ENCODE measurements at regions not wholly inside any gene's neighbourhood (a gene's known extent, or its start where the extent isn't known, plus 50 kb on each side); places are given as distances from the start of the nearest gene placed in this dataset.

DNA sequence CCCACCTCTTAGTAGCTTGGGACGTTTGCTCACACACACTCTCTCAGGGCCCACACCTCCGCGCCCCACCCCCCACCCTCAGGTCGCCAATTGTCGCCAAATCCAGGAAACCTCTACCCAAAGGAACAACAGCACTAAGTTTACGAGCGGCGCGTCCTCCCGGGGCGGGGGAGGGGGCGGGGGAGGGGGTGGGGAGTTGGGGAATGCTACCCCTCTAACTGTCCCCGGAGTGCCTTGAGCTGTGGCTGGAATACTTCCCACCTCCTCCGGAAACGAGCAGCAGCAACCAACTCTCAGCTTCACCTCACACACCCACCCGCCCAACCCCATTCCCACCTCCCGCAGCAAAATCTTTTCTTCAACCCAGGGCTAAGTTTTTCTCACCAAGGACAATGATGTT, 135.6 kb upstream of the ZIC3 start:
- no peak overlapping the region for H3K4me3 ChIP-seq (ENCODE audit: low read length)
- TF ChIP-seq, protein P1, sequence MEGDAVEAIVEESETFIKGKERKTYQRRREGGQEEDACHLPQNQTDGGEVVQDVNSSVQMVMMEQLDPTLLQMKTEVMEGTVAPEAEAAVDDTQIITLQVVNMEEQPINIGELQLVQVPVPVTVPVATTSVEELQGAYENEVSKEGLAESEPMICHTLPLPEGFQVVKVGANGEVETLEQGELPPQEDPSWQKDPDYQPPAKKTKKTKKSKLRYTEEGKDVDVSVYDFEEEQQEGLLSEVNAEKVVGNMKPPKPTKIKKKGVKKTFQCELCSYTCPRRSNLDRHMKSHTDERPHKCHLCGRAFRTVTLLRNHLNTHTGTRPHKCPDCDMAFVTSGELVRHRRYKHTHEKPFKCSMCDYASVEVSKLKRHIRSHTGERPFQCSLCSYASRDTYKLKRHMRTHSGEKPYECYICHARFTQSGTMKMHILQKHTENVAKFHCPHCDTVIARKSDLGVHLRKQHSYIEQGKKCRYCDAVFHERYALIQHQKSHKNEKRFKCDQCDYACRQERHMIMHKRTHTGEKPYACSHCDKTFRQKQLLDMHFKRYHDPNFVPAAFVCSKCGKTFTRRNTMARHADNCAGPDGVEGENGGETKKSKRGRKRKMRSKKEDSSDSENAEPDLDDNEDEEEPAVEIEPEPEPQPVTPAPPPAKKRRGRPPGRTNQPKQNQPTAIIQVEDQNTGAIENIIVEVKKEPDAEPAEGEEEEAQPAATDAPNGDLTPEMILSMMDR (conservative IDR thresholded peaks at IDR 0.05; ENCODE audit: low read depth, low read length): no peak
- no peak for DNase-seq (ENCODE audit: low read depth)

GRCh38 chrX:137428766-137429591, 136.9 kb upstream of the ZIC3 start:
- no peak for DNase-seq (ENCODE audit: low read depth)
- TF ChIP-seq, protein P1 (conservative IDR thresholded peaks at IDR 0.05; ENCODE audit: low read depth, low read length): no peak
- H3K4me3 ChIP-seq (ENCODE audit: low read length): no peak overlapping the region

- peak overlapping the region; percentile 14 for H3K4me3 ChIP-seq (ENCODE audit: low read length)
- no peak for DNase-seq (ENCODE audit: low read depth)
- TF ChIP-seq, protein P1 (conservative IDR thresholded peaks at IDR 0.05; ENCODE audit: low read depth, low read length): no peak
Measured at GRCh38 chrX:137428221-137428661, 137.7 kb upstream of the ZIC3 start.

DNA sequence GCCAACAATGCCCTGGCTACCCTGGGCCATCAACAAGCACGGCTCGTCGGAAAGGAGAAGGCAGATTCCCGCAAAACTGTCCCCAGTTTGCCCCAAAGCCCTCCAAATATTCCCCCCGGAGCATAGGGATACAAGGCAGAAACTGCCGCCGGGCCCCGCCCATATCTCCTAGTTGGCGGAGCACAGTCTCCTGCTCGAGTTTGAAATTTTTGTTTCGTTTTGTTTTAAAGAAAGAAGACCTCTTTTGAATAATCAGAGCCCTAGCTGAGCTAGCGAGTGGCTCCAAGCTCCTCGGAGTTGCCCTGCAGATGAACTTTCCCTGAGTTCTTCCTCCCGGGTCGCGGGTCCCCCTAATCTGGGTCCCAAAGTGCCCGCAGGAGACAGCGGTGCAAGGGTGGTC, 138.1 kb upstream of the ZIC3 start:
- H3K4me3 ChIP-seq (ENCODE audit: low read length): peak overlapping the region; percentile 14
- no peak for DNase-seq (ENCODE audit: low read depth)
- TF ChIP-seq, protein P1 (conservative IDR thresholded peaks at IDR 0.05; ENCODE audit: low read depth, low read length): no peak

- TF ChIP-seq, protein P1 (conservative IDR thresholded peaks at IDR 0.05; ENCODE audit: low read depth, low read length): no peak
- H3K4me3 ChIP-seq (ENCODE audit: low read length): no peak overlapping the region
Measured at GRCh38 chrX:137427426-137427778, 138.5 kb upstream of the ZIC3 start.

DNA sequence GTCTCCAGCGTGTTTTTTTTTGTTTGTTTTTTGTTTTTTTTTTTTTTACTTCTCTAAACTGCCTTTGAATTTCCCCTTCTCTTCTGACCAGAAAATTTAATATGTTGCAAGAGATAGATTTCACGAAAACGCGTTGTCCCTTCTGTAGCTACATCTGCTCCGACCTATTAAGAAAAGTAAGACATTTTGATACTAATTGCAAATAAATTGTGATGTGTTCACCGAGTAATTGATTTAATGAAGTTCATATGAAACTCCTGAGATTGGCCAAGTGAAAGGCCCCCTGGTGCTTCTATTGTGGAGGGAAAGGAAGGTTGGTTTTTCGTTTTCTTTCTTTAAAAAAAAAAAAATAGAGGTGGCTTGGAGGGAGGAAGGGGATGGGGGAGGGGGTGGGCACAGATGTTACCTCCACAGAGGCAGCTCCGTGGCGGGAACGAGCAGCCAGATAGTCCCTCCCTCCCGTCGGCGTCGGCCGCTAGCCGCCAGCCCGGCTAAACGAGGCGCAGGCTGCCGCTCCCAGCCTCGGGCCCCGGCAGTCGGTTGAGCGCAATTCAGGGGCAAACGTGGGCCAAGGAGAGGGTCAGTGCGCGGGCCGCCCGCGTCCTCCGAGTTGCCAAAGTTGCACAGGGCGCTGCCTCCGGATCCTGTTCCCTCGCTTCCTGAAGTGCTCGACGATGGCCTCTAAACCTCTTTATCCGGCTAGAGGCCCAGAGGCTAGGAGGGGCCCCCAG, 139.1 kb upstream of the ZIC3 start:
- TF ChIP-seq, protein P1 (conservative IDR thresholded peaks at IDR 0.05; ENCODE audit: low read depth, low read length): no peak
- no peak for DNase-seq (ENCODE audit: low read depth)
- H3K4me3 ChIP-seq (ENCODE audit: low read length): no peak overlapping the region

More at GRCh38 chrX:137427426-137427778, 138.5 kb upstream of the ZIC3 start:
- DNase-seq (ENCODE audit: low read depth): no peak
